Nephron progenitor cell (in vitro differentiated cells): ENCODE measurements at regions not wholly inside any gene's neighbourhood (a gene's known extent, or its start where the extent isn't known, plus 50 kb on each side); places are given as distances from the start of the nearest gene placed in this dataset.

Experiments used
- DNase-seq: peaks from one replicate; pipeline ENCODE4 v3.0.0; 2021
- H3K27ac Mint-ChIP-seq: 2 replicates; pipeline ENCODE4 v1.8.0; 2021; ENCODE audit warnings: mild to moderate bottlenecking, moderate library complexity, mixed read lengths
- H3K27me3 Mint-ChIP-seq: 2 replicates; pipeline ENCODE4 v1.8.0; 2021; ENCODE audit warnings: mild to moderate bottlenecking, low read depth, mixed read lengths; ENCODE audit not compliant: poor library complexity
- H3K36me3 Mint-ChIP-seq: 2 replicates; pipeline ENCODE4 v1.8.0; 2021; ENCODE audit warnings: low read depth, mixed read lengths
- H3K4me1 Mint-ChIP-seq: 2 replicates; pipeline ENCODE4 v1.8.0; 2021; ENCODE audit warnings: mixed read lengths
- H3K4me3 Mint-ChIP-seq: 2 replicates; pipeline ENCODE4 v1.8.0; 2021; ENCODE audit warnings: mild to moderate bottlenecking, moderate library complexity, mixed read lengths
- H3K9me3 Mint-ChIP-seq: 2 replicates; pipeline ENCODE4 v1.8.0; 2021; ENCODE audit warnings: mild to moderate bottlenecking, moderate library complexity, mixed read lengths
- CTCF ChIP-seq: fragments of 200-600 bp; sonication (generic); IDR thresholded peaks from 2 replicates; pipeline ENCODE4 v1.5.0; 2021; ENCODE audit warnings: antibody characterized with exemption

DNA sequence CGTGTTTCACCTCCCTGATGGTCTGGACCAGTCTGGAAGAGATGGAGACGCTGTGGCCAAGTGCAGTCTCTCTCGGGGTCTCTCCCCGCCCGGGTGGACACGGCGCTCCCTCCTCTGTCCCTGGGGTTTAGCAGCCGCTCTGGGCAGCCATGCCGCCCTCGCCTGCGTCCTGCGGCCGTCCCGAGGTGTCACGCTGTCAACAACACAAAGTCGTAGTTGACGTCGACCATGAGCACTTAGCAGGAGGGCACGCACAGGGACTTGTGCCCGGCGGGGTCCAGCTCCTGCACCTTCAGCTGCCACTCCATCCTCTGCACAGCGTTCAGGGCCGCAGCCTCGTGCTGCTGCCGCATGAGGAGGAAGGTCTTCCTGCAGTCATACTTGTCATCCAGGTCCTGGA lies 368.9 kb downstream of the CDH9 start:
- Mint-ChIP-seq H3K4me3 (no peak overlapping the region), H3K9me3 (no peaks in the 10 kb centered on the region), H3K4me1 (no peaks in the 10 kb centered on the region), H3K27me3 (no peaks in the 10 kb centered on the region), H3K36me3 (no peaks in the 10 kb centered on the region), H3K27ac (no peak overlapping the region)
- no peak for TF ChIP-seq CTCF
- no peak for DNase-seq

DNA sequence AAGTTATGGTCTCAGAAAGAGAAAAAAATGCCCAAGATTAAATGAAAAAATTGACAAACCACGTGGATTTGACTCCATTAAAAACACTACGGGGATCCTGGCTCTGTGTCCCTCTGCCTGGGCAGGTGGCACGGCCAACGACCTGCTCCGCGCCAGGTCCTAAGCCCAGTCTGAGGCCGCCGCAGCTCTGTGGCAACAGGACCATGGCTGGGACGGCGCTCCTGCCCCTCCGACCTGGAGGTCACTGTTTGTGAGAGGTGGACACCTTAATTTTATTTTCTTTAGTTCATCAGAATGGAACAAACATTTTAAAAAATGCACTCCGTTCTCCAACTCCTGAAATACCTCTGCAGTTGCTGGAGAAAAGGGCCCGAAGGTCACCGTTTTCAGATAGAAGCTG lies 369.4 kb downstream of the CDH9 start:
- Mint-ChIP-seq H3K9me3 (no peaks in the 10 kb centered on the region), H3K4me1 (no peaks in the 10 kb centered on the region), H3K27ac (no peak overlapping the region), H3K27me3 (no peaks in the 10 kb centered on the region), H3K4me3 (no peak overlapping the region), H3K36me3 (no peaks in the 10 kb centered on the region)
- no peak for TF ChIP-seq CTCF
- DNase-seq: no peak

GRCh38 chr5:26666371-26666770 lies 372.0 kb downstream of the CDH9 start:
- no peak for TF ChIP-seq CTCF
- Mint-ChIP-seq H3K9me3 (no peaks in the 10 kb centered on the region), H3K27ac (no peak overlapping the region), H3K4me3 (no peak overlapping the region), H3K36me3 (no peaks in the 10 kb centered on the region), H3K27me3 (peaks cover 2% of the 10 kb centered on the region), H3K4me1 (no peaks in the 10 kb centered on the region)
- DNase-seq: no peak

- Mint-ChIP-seq H3K4me3 (no peak overlapping the region), H3K36me3 (no peaks in the 10 kb centered on the region), H3K27me3 (peaks cover 2% of the 10 kb centered on the region), H3K27ac (no peak overlapping the region), H3K9me3 (no peaks in the 10 kb centered on the region), H3K4me1 (no peaks in the 10 kb centered on the region)
- TF ChIP-seq CTCF: no peak
- no peak for DNase-seq
Observed at GRCh38 chr5:26663500-26663899, 374.9 kb downstream of the CDH9 start.

GRCh38 chr5:26662806-26663360 lies 375.5 kb downstream of the CDH9 start:
- Mint-ChIP-seq H3K4me3 (no peak overlapping the region), H3K36me3 (no peaks in the 10 kb centered on the region), H3K4me1 (no peaks in the 10 kb centered on the region), H3K9me3 (no peaks in the 10 kb centered on the region), H3K27me3 (peaks cover 2% of the 10 kb centered on the region), H3K27ac (no peak overlapping the region)
- no peak for DNase-seq
- no peak for TF ChIP-seq CTCF

- Mint-ChIP-seq H3K4me3 (no peak overlapping the region), H3K9me3 (no peaks in the 10 kb centered on the region), H3K36me3 (no peaks in the 10 kb centered on the region), H3K27ac (no peak overlapping the region), H3K4me1 (no peaks in the 10 kb centered on the region), H3K27me3 (peaks cover 2% of the 10 kb centered on the region)
- no peak for TF ChIP-seq CTCF
- DNase-seq: no peak
Observed at GRCh38 chr5:26660116-26660515, 378.3 kb downstream of the CDH9 start.
